Loucy (cell line): ENCODE measurements at regions not wholly inside any gene's neighbourhood (a gene's known extent, or its start where the extent isn't known, plus 50 kb on each side); places are given as distances from the start of the nearest gene placed in this dataset.

Experiments
- H2AFZ ChIP-seq: fragments of 200-600 bp; sonication (generic); 2 replicates; pipeline ENCODE4 v1.6.0; 2016; ENCODE audit warnings: antibody characterized with exemption, mild to moderate bottlenecking, low read length, moderate library complexity
- H3F3A ChIP-seq: fragments of 200-600 bp; 2 replicates; pipeline ENCODE4 v1.6.0; 2016; ENCODE audit warnings: antibody characterized with exemption, low read depth, mild to moderate bottlenecking
- H3K27me3 ChIP-seq: fragments of 200-600 bp; sonication (generic); 2 replicates; pipeline ENCODE4 v1.6.1; 2014; ENCODE audit warnings: low read length, mild to moderate bottlenecking; ENCODE audit not compliant: insufficient read depth, poor library complexity, severe bottlenecking
- H3K36me3 ChIP-seq: fragments of 200-600 bp; sonication (generic); 2 replicates; pipeline ENCODE4 v1.6.1; 2016; ENCODE audit warnings: low read length; ENCODE audit not compliant: insufficient read depth
- H3K4me1 ChIP-seq: fragments of 200-600 bp; sonication (generic); 2 replicates; pipeline ENCODE4 v1.5.1; 2014; ENCODE audit warnings: low read length, mild to moderate bottlenecking; ENCODE audit not compliant: insufficient read depth, poor library complexity, severe bottlenecking
- H3K4me2 ChIP-seq: fragments of 200-600 bp; sonication (generic); 2 replicates; pipeline ENCODE4 v1.6.0; 2014; ENCODE audit warnings: antibody characterized with exemption, low read length, low read depth, mild to moderate bottlenecking; ENCODE audit not compliant: poor library complexity, severe bottlenecking
- H3K4me3 ChIP-seq: fragments of 200-600 bp; sonication (generic); 2 replicates; pipeline ENCODE4 v1.5.1; 2014; ENCODE audit warnings: low read length, mild to moderate bottlenecking, mixed read lengths; ENCODE audit not compliant: poor library complexity, severe bottlenecking
- H3K79me2 ChIP-seq: fragments of 200-600 bp; sonication (generic); 2 replicates; pipeline ENCODE4 v1.6.1; 2014; ENCODE audit warnings: low read length; ENCODE audit not compliant: insufficient read depth
- H3K9ac ChIP-seq: fragments of 200-600 bp; sonication (generic); 2 replicates; pipeline ENCODE4 v1.6.0; 2014; ENCODE audit warnings: mild to moderate bottlenecking, low read depth, low read length, moderate library complexity; ENCODE audit not compliant: poor library complexity, severe bottlenecking
- H3K9me2 ChIP-seq: fragments of 200-600 bp; sonication (generic); replicated peaks from 2 replicates; pipeline ENCODE4 v1.6.1; 2016; ENCODE audit warnings: low read depth, low read length, mixed read lengths
- H3K9me3 ChIP-seq: fragments of 200-600 bp; sonication (generic); 2 replicates; pipeline ENCODE4 v1.6.1; 2014; ENCODE audit warnings: mild to moderate bottlenecking, antibody characterized with exemption, low read length, low read depth; ENCODE audit not compliant: insufficient read depth
- H4K20me1 ChIP-seq: fragments of 200-600 bp; sonication (generic); 2 replicates; pipeline ENCODE4 v1.6.0; 2014; ENCODE audit warnings: antibody characterized with exemption, low read length, mild to moderate bottlenecking; ENCODE audit not compliant: insufficient read depth, poor library complexity, severe bottlenecking
- EZH2phosphoT487 ChIP-seq: fragments of 200-600 bp; IDR thresholded peaks from 2 replicates; pipeline ENCODE4 v1.6.1; 2018; ENCODE audit warnings: antibody characterized with exemption, mild to moderate bottlenecking, moderate library complexity, borderline replicate concordance
- TF ChIP-seq, protein P1 (sequence below): fragments of 200-600 bp; sonication (generic); conservative IDR thresholded peaks from 2 replicates; pipeline ENCODE4 v1.5.1; 2014; ENCODE audit warnings: mild to moderate bottlenecking, antibody characterized with exemption, low read length

DNA sequence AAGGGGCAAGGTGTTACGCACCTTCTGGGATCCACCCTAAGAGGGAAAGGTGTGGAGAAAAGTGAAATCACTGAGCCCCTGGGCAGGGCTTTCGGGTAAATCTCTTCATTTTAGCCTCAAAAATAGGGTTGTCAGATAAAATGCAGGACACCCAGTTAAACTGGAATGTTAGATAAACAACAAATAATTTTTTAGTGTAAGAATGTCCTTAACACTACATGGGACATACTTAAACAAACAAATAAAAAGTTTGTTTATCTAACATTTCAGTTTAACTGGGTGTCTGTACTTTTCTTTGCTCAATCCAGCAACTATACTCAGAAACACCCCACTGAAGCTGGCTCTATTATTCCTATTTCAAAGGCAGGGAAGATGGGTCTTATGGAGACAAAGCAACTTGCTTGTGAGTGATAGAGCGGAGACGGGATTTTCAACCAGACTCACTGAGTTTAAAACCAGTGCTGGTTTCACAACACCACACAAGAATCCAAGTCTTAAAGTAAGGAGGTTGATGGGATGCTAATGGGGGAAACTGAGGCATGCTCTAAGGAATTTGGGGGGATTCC, 144.8 kb upstream of the RBPJ start:
- no peak overlapping the region for H3K9ac ChIP-seq
- no peaks in the 10 kb centered on the region for H4K20me1 ChIP-seq
- no peaks in the 10 kb centered on the region for H3K4me1 ChIP-seq
- TF ChIP-seq, protein P1, sequence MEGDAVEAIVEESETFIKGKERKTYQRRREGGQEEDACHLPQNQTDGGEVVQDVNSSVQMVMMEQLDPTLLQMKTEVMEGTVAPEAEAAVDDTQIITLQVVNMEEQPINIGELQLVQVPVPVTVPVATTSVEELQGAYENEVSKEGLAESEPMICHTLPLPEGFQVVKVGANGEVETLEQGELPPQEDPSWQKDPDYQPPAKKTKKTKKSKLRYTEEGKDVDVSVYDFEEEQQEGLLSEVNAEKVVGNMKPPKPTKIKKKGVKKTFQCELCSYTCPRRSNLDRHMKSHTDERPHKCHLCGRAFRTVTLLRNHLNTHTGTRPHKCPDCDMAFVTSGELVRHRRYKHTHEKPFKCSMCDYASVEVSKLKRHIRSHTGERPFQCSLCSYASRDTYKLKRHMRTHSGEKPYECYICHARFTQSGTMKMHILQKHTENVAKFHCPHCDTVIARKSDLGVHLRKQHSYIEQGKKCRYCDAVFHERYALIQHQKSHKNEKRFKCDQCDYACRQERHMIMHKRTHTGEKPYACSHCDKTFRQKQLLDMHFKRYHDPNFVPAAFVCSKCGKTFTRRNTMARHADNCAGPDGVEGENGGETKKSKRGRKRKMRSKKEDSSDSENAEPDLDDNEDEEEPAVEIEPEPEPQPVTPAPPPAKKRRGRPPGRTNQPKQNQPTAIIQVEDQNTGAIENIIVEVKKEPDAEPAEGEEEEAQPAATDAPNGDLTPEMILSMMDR: no peak
- no peak for TF ChIP-seq EZH2phosphoT487
- H3K9me2 ChIP-seq: no peaks in the 10 kb centered on the region
- H2AFZ ChIP-seq: no peak overlapping the region
- H3K79me2 ChIP-seq: no peaks in the 10 kb centered on the region
- no peak overlapping the region for H3K4me2 ChIP-seq
- H3K36me3 ChIP-seq: no peaks in the 10 kb centered on the region
- H3K9me3 ChIP-seq: no peaks in the 10 kb centered on the region
- H3F3A ChIP-seq: no peaks in the 10 kb centered on the region
- no peaks in the 10 kb centered on the region for H3K27me3 ChIP-seq
- no peak overlapping the region for H3K4me3 ChIP-seq

GRCh38 chr4:26176598-26177149, 144.1 kb upstream of the RBPJ start:
- no peaks in the 10 kb centered on the region for H3K36me3 ChIP-seq
- no peaks in the 10 kb centered on the region for H3K4me1 ChIP-seq

GRCh38 chr4:26178854-26179253, 142.0 kb upstream of the RBPJ start:
- Histone ChIP-seq H4K20me1 (no peaks in the 10 kb centered on the region), H3K27me3 (no peaks in the 10 kb centered on the region), H2AFZ (no peak overlapping the region), H3K4me2 (no peak overlapping the region), H3F3A (no peaks in the 10 kb centered on the region), H3K36me3 (no peaks in the 10 kb centered on the region), H3K9me3 (no peaks in the 10 kb centered on the region), H3K4me3 (no peak overlapping the region), H3K9ac (no peak overlapping the region), H3K79me2 (no peaks in the 10 kb centered on the region), H3K9me2 (no peaks in the 10 kb centered on the region), H3K4me1 (no peaks in the 10 kb centered on the region)
- no peak for TF ChIP-seq EZH2phosphoT487
- TF ChIP-seq, protein P1: no peak

More at GRCh38 chr4:26176598-26177149, 144.1 kb upstream of the RBPJ start:
- no peaks in the 10 kb centered on the region for H3K27me3 ChIP-seq
- H3K79me2 ChIP-seq: no peaks in the 10 kb centered on the region
- no peak overlapping the region for H3K4me3 ChIP-seq
- TF ChIP-seq EZH2phosphoT487: no peak
- TF ChIP-seq, protein P1: no peak
- H4K20me1 ChIP-seq: no peaks in the 10 kb centered on the region
- H3F3A ChIP-seq: no peaks in the 10 kb centered on the region
- H3K9ac ChIP-seq: no peak overlapping the region
- no peaks in the 10 kb centered on the region for H3K9me3 ChIP-seq
- H3K9me2 ChIP-seq: no peaks in the 10 kb centered on the region
- no peak overlapping the region for H2AFZ ChIP-seq
- H3K4me2 ChIP-seq: no peak overlapping the region
